ENCODE measurements at regions not wholly inside any gene's neighbourhood (a gene's known extent, or its start where the extent isn't known, plus 50 kb on each side); places are given as distances from the start of the nearest gene placed in this dataset.
A peak's percentile ranks its signal among the peaks of the same experiment; 100 is the strongest.

DNA sequence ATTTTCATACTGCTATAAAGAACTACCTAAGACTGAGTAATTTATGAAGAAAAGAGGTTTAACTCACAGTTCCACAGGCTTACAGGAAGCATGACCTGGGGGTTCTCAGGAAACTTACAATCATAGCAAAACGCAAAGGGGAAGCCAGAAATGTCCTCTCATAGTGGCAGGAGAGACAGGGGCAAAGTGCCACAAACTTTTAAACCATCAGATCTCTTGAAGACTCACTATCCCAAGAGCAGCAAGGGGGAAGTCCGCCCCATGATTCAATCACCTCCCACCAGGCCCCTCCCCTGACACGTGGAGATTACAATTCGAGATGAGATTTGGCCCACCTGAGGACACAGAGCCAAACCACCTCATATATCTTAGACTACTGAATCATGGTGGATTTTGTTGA lies 198.7 kb downstream of the KCTD12 start:
- no peak overlapping the region for H3K4me3 ChIP-seq (ENCODE audit: low read length)
- H3K27me3 ChIP-seq (ENCODE audit: control insufficient read depth, insufficient read depth), result no peaks in the 10 kb centered on the region
- 58% methylated on average over 4 of the region's 4 CpGs for WGBS
- no peaks in the 10 kb centered on the region for H3K9me3 ChIP-seq (ENCODE audit: control insufficient read depth, low read length)
- ATAC-seq (no peak), DNase-seq (no peak)
- H3K4me1 ChIP-seq (ENCODE audit: control insufficient read depth, insufficient read depth, low read length), result no peaks in the 10 kb centered on the region
- intact Hi-C loops (cut with DNase I), result no loop called here
- H3K27ac ChIP-seq (ENCODE audit: low read length), result no peak overlapping the region

DNA sequence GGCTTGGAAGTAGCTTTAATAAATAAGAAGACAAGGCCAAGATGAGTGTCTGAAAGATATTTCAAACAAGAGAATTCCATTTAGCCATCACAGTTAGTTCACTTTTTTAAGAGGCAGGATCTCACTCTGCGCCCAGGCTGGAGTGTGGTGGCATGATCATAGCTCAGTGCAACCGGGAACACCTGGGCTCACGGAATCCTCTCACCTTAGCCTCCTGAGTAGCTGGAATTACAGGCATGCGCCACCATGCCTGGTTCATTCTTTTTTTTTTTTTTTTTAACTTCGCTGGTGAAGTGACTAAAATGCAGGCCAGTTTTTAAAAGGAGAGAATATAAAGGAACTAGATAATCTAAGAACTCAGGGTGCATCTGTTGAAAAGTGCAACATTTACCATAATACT lies 200.3 kb downstream of the KCTD12 start:
- 97% methylated on average over 5 of the region's 5 CpGs for WGBS
- H3K9me3 ChIP-seq (ENCODE audit: control insufficient read depth, low read length), result no peaks in the 10 kb centered on the region
- H3K4me3 ChIP-seq (ENCODE audit: low read length), result no peak overlapping the region
- H3K27ac ChIP-seq (ENCODE audit: low read length), result no peak overlapping the region
- no peak for ATAC-seq
- no peaks in the 10 kb centered on the region for H3K4me1 ChIP-seq (ENCODE audit: control insufficient read depth, insufficient read depth, low read length)
- DNase-seq, result no peak
- intact Hi-C loops (cut with DNase I), result no loop called here
- H3K27me3 ChIP-seq (ENCODE audit: control insufficient read depth, insufficient read depth), result no peaks in the 10 kb centered on the region

DNA sequence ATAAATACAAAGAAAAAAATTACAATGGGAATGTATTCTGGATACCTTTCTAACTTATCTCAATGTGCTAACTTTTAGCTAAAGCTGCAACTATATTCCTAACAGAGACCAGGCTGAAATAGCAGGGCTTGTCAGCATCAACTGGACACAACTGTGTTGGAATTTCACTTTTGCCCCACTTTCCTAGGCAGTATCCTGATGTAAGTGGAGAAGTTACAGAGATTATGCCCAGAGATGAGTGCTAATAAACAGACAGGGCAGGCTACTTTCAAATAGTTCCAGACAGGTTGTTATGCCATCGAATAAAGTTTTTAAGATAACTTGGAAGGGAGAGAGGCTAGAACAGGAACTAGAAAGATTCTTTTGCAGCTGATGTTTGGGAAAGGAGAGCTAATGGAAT lies 201.9 kb downstream of the KCTD12 start:
- WGBS, result 16% methylated on average over 1 of the region's 1 CpG
- DNase-seq (no peak), ATAC-seq (no peak)
- H3K27ac ChIP-seq (ENCODE audit: low read length), result no peak overlapping the region
- no peak overlapping the region for H3K4me3 ChIP-seq (ENCODE audit: low read length)
- intact Hi-C loops (cut with DNase I), result no loop called here
- no peaks in the 10 kb centered on the region for H3K9me3 ChIP-seq (ENCODE audit: control insufficient read depth, low read length)
- no peaks in the 10 kb centered on the region for H3K27me3 ChIP-seq (ENCODE audit: control insufficient read depth, insufficient read depth)
- no peaks in the 10 kb centered on the region for H3K4me1 ChIP-seq (ENCODE audit: control insufficient read depth, insufficient read depth, low read length)

DNA sequence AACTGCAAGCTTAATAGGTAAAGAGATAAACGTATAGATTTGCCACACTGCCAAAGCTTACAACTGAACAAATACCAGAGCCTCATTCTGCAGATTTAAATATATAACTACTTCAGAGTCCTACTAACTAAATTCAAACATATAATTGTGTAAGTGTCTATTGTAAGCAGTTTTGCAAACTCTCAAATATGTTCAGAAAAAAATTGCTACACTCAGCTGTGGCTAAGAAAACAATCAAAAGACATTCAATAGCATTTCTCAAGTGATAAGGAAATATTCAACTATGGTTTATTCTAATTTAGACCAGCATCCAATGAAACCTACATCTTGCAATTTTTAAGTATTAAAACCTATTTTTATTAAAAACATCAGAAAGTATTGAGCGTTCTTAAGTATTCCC lies 202.4 kb downstream of the KCTD12 start:
- Histone ChIP-seq H3K27ac (ENCODE audit: low read length) (no peak overlapping the region), H3K27me3 (ENCODE audit: control insufficient read depth, insufficient read depth) (no peaks in the 10 kb centered on the region), H3K4me3 (ENCODE audit: low read length) (no peak overlapping the region), H3K4me1 (ENCODE audit: control insufficient read depth, insufficient read depth, low read length) (no peaks in the 10 kb centered on the region), H3K9me3 (ENCODE audit: control insufficient read depth, low read length) (no peaks in the 10 kb centered on the region)
- DNase-seq (no peak), ATAC-seq (no peak)
- intact Hi-C loops (cut with DNase I), result no loop called here
- WGBS, result 85% methylated on average over 2 of the region's 2 CpGs

DNA sequence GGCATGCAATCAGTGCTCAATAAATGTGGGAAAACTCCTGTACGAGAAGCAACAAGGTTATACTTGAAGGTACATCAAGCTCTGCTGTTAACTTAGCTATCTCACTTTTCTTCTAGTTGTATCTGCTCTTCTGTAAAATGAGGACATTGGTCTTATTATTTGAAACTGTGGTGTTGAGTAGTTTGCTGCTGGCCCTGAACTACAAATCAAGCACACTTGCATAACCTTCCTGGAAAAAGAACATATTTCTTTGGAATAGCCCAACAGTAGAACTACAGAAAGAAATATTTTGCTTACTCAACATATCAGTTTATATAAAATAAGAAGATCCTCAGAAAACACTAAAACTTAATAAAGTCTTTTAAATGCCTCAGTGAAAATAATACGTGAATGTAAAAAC lies 203.0 kb downstream of the KCTD12 start:
- Histone ChIP-seq H3K9me3 (ENCODE audit: control insufficient read depth, low read length) (no peaks in the 10 kb centered on the region), H3K4me3 (ENCODE audit: low read length) (no peak overlapping the region), H3K27ac (ENCODE audit: low read length) (no peak overlapping the region), H3K4me1 (ENCODE audit: control insufficient read depth, insufficient read depth, low read length) (no peaks in the 10 kb centered on the region), H3K27me3 (ENCODE audit: control insufficient read depth, insufficient read depth) (no peaks in the 10 kb centered on the region)
- WGBS, result 85% methylated on average over 2 of the region's 2 CpGs
- DNase-seq, result no peak
- intact Hi-C loops (cut with DNase I), result no loop called here
- peak in 1 of 2 donors; percentile 39 for ATAC-seq

DNA sequence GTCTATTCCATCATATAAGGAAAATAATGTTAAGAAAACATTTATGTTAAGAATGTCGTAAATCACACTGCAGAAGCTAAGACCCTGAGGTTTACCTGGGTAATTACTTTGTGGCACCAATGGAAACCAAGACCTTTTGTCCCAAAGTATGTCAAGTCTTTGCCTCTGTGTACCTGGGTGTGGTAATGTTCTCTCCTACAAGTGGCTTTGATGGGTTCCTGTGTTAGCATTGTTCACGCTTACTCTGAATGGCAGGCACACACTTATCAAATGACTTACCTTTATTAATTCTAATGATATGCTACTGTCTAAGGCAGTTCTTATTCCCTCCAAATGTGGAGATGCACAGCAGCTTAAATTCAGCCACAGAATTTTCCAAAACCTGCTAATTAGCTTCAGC lies 206.1 kb downstream of the KCTD12 start:
- H3K27ac ChIP-seq (ENCODE audit: low read length), result no peak overlapping the region
- H3K4me3 ChIP-seq (ENCODE audit: low read length), result no peak overlapping the region
- no peaks in the 10 kb centered on the region for H3K27me3 ChIP-seq (ENCODE audit: control insufficient read depth, insufficient read depth)
- no peaks in the 10 kb centered on the region for H3K4me1 ChIP-seq (ENCODE audit: control insufficient read depth, insufficient read depth, low read length)
- no peaks in the 10 kb centered on the region for H3K9me3 ChIP-seq (ENCODE audit: control insufficient read depth, low read length)
- DNase-seq, result no peak
- 96% methylated on average over 2 of the region's 2 CpGs for WGBS
- no peak for ATAC-seq
- intact Hi-C loops (cut with DNase I), result no loop called here

DNA sequence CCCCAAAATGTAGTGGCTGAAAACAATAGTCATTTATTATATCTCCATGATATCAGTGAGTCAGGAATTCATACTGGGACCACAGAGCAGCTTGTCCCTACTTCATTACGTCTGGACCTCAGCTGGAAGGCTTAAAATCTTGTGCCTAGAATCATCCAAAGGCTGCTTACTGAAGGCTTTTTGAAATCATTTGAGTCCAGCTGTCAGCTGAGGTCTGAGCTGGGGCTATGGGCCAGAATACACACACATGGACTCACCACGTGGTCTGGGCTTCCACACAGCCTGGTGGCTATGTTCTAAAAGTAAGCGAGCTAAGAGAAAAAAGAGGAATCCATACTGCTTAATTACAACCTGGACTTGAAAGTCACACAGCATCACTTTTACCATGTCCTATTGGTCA lies 209.2 kb downstream of the KCTD12 start:
- no peaks in the 10 kb centered on the region for H3K9me3 ChIP-seq (ENCODE audit: control insufficient read depth, low read length)
- H3K27ac ChIP-seq (ENCODE audit: low read length), result no peak overlapping the region
- no peaks in the 10 kb centered on the region for H3K4me1 ChIP-seq (ENCODE audit: control insufficient read depth, insufficient read depth, low read length)
- peak; percentile 95 to 96 for ATAC-seq
- H3K27me3 ChIP-seq (ENCODE audit: control insufficient read depth, insufficient read depth), result no peaks in the 10 kb centered on the region
- no peak overlapping the region for H3K4me3 ChIP-seq (ENCODE audit: low read length)
- 46% methylated on average over 3 of the region's 3 CpGs for WGBS
- intact Hi-C loops (cut with DNase I), result loop anchor here in 1 of 4 donors (5.0 kb wide), 1 partner anchor 210 kb away; the partner anchor contains the start of gene KCTD12
- peak; percentile 68 to 87 (median 84) for DNase-seq

DNA sequence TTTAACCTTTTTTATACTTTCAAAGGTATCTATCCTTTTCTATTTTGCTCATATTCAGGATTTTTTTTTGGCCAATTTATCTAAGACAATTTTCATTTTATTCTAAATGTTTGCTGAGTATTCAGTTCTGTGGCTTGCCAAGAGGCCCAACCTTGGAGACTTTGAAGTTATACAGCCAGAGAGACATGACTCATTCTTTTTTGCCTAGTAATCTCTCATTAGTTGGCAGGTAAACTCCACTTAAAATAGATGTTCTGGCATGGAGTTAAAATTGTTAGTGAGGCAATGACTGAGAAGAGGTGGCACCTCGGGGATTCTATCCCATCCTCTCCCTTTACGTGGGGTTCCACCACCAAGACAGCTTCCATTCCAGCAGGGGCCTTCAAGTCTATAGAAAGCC lies 213.8 kb downstream of the KCTD12 start:
- H3K27me3 ChIP-seq (ENCODE audit: control insufficient read depth, insufficient read depth), result no peaks in the 10 kb centered on the region
- intact Hi-C loops (cut with DNase I), result no loop called here
- no peak overlapping the region for H3K4me3 ChIP-seq (ENCODE audit: low read length)
- no peaks in the 10 kb centered on the region for H3K4me1 ChIP-seq (ENCODE audit: control insufficient read depth, insufficient read depth, low read length)
- 89% methylated on average over 2 of the region's 2 CpGs for WGBS
- no peak for DNase-seq
- no peaks in the 10 kb centered on the region for H3K9me3 ChIP-seq (ENCODE audit: control insufficient read depth, low read length)
- ATAC-seq, result peak in 1 of 2 donors; percentile 35
- H3K27ac ChIP-seq (ENCODE audit: low read length), result no peak overlapping the region

DNA sequence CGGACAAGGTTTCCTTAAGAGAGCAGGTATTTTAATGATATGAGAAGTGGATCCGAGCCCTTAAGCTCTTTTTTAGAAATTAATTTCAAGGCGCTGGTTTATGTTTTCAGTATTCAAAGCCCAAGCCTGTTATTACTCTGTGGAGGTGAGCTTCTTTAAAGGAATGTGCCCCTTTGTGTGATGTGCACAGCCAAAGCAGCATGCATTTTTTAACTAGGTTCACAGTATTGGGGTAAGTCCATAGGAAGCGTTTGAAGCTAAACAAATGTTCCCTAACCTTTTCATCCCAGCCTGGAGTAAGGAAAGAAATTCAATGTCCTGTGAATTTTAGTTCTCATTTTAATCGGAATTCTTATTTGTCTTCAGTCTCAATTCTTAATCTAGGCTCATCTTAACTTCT lies 217.5 kb downstream of the KCTD12 start:
- intact Hi-C loops (cut with DNase I), result loop anchor here in 3 of 4 donors (5.0 to 10.0 kb wide), 3 partner anchors 219 to 236 kb away; partner anchors contain the start of gene KCTD12 (in 1 of the 3)
- WGBS, result 96% methylated on average over 5 of the region's 5 CpGs

DNA sequence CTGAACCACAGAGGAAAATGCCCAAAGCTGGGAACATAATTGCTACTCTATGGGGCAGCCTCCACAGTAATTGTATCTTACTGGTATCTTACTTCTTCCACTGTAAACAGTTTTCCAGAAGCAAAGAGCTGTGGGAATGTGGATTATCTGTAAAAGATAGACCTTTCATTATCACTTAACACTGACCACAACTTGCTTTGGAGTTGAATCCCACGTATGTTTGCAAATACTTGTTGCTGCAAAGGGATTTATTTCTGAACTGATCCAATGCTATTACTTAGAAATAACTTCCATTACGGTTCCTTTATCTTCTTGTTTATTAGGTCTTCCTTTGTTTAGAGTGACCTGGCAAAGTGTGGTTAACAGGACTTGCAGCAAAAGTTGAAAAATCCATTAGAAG lies 218.1 kb downstream of the KCTD12 start:
- intact Hi-C loops (cut with DNase I), result loop anchor here in 3 of 4 donors (5.0 to 10.0 kb wide), 3 partner anchors 219 to 237 kb away; partner anchors contain the start of gene KCTD12 (in 1 of the 3)
- 58% methylated on average over 2 of the region's 2 CpGs for WGBS
- H3K27me3 ChIP-seq (ENCODE audit: control insufficient read depth, insufficient read depth), result no peaks in the 10 kb centered on the region
- no peak overlapping the region for H3K27ac ChIP-seq (ENCODE audit: low read length)
- DNase-seq (no peak), ATAC-seq (no peak)
- no peaks in the 10 kb centered on the region for H3K4me1 ChIP-seq (ENCODE audit: control insufficient read depth, insufficient read depth, low read length)
- no peaks in the 10 kb centered on the region for H3K9me3 ChIP-seq (ENCODE audit: control insufficient read depth, low read length)
- H3K4me3 ChIP-seq (ENCODE audit: low read length), result no peak overlapping the region

More for the DNA sequence above, 217.5 kb downstream of the KCTD12 start:
- Histone ChIP-seq H3K9me3 (ENCODE audit: control insufficient read depth, low read length) (no peaks in the 10 kb centered on the region), H3K27me3 (ENCODE audit: control insufficient read depth, insufficient read depth) (no peaks in the 10 kb centered on the region), H3K4me1 (ENCODE audit: control insufficient read depth, insufficient read depth, low read length) (no peaks in the 10 kb centered on the region), H3K4me3 (ENCODE audit: low read length) (no peak overlapping the region), H3K27ac (ENCODE audit: low read length) (no peak overlapping the region)
- DNase-seq (no peak), ATAC-seq (no peak)

DNA sequence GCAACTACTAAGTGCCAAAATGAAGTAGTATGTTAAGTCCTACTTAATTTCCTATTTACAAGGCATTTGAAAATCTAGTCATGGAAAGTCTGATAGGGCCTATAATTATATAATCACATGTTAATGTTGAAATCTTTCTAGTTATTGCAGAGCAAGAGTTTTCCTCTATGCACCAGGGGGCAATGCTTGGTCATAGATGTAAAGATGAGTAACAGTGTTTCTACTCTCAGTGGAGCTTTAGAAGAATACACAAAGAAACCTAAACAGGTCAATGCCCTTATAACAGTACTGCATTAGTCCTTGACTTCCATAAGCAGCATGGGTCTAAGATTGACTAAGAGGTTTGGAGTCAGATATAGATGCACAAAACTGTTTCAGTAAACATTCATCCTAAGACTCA lies 218.7 kb downstream of the KCTD12 start:
- DNase-seq (no peak), ATAC-seq (peak; percentile 78 to 89)
- Histone ChIP-seq H3K9me3 (ENCODE audit: control insufficient read depth, low read length) (no peaks in the 10 kb centered on the region), H3K27me3 (ENCODE audit: control insufficient read depth, insufficient read depth) (no peaks in the 10 kb centered on the region), H3K4me3 (ENCODE audit: low read length) (no peak overlapping the region), H3K4me1 (ENCODE audit: control insufficient read depth, insufficient read depth, low read length) (no peaks in the 10 kb centered on the region), H3K27ac (ENCODE audit: low read length) (no peak overlapping the region)
- intact Hi-C loops (cut with DNase I), result loop anchor here in 3 of 4 donors (5.0 to 10.0 kb wide), 3 partner anchors 220 to 237 kb away; partner anchors contain the start of gene KCTD12 (in 1 of the 3)
